Stimulated activated CD8-positive, alpha-beta memory T cell treated with anti-CD3 and anti-CD28 coated beads, Interleukin-15, amount 100 ng/mL, for 24 hours (primary cell): ENCODE measurements at regions not wholly inside any gene's neighbourhood (a gene's known extent, or its start where the extent isn't known, plus 50 kb on each side); places are given as distances from the start of the nearest gene placed in this dataset.

ENCODE experiments used
- DNase-seq: peaks from one replicate; pipeline ENCODE4 v3.0.0-alpha.2; 2020; ENCODE audit warnings: low read depth

- no peak for DNase-seq
Measured at GRCh38 chr6:134495203-134495889, 177.4 kb upstream of the SGK1 start.

GRCh38 chr6:134493789-134494188 lies 175.9 kb upstream of the SGK1 start:
- no peak for DNase-seq

- no peak for DNase-seq
Measured at GRCh38 chr6:134491477-134491876, 173.6 kb upstream of the SGK1 start.

- DNase-seq = no peak
Measured at GRCh38 chr6:134482593-134483270, 164.8 kb upstream of the SGK1 start.

GRCh38 chr6:134481966-134482365 lies 164.1 kb upstream of the SGK1 start:
- no peak for DNase-seq

- DNase-seq = no peak
Measured at GRCh38 chr6:134480593-134480992, 162.7 kb upstream of the SGK1 start.

DNA sequence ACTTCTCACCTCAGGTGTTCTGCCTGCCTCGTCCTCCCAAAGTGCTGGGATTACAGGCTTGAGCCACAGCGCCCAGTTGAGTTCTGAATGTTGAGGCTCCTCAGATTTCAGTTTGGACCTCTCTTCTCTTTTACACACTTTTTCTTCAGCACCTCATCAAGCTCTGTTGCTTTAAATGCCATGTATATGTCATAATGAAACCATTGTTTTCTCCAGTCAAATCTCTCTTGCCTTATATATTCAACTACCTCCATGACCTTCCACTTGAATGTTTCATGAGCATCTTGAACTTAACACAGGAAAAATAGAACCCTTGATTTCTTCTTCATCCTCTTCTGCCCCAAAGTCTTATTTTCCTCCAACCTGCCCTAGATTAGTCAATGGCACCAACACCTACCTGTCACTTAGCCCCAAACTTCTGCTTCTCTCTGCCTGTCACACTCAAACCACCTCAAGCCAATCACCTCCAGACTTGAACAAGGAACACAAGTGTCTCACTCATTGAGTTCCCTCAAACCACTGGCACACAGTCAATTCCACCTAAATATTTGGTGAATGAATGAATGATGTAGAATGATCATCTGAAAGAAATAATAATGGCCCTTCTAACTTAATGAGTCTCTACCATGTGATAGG lies 161.0 kb upstream of the SGK1 start:
- no peak for DNase-seq

DNA sequence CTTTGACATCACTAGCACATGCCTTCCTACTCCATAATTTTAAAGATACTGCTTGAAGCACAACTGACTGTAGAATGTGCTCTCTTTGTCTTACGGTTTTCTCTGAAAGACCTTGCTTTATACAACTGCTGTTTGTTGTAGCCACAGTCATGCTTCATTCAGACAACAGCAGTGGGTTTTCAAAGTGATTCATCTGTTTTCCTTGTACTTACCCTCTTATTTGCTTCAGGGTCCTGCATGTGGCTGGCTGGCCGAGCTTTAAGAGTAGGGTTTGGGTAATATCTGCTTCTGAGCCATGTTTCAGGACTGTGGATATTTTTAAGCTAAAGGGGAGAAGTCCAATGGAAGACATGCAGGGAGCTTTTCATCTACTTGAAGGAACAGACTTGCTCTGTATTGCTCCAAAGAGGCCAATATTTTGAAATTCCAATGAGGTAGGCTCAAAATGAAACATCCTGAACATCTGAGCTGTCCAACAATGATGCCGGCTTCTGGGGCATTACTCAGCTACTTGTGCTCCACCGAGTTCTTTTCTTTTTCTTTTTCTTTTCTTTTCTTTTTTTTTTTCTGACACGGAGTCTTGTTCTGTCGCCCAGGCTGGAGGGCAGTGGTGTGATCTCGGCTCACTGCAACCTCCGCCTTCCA lies 160.2 kb upstream of the SGK1 start:
- no peak for DNase-seq

- no peak for DNase-seq
Measured at GRCh38 chr6:134474955-134475354, 157.0 kb upstream of the SGK1 start.

GRCh38 chr6:134472661-134473060 lies 154.7 kb upstream of the SGK1 start:
- no peak for DNase-seq

DNA sequence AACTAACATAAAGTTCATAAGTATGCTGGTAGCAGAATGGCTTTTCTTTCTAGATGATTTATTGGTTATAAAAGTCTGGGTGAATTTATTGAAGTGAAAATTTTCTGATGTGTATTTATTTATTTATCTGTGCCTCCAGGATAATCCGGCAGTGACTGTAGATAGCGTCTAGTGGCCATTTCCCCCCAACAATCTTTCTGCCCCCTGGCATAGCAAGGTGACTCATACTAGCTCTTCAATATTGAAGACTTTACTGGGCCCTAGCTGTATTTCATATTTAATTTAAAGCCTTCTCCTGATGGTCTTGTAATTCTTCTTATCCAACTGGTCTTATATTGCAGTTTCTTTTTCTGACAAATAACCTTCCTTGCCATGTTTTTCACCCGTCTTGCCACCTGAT lies 154.1 kb upstream of the SGK1 start:
- no peak for DNase-seq

- DNase-seq = no peak
Measured at GRCh38 chr6:134470457-134470975, 152.6 kb upstream of the SGK1 start.

DNA sequence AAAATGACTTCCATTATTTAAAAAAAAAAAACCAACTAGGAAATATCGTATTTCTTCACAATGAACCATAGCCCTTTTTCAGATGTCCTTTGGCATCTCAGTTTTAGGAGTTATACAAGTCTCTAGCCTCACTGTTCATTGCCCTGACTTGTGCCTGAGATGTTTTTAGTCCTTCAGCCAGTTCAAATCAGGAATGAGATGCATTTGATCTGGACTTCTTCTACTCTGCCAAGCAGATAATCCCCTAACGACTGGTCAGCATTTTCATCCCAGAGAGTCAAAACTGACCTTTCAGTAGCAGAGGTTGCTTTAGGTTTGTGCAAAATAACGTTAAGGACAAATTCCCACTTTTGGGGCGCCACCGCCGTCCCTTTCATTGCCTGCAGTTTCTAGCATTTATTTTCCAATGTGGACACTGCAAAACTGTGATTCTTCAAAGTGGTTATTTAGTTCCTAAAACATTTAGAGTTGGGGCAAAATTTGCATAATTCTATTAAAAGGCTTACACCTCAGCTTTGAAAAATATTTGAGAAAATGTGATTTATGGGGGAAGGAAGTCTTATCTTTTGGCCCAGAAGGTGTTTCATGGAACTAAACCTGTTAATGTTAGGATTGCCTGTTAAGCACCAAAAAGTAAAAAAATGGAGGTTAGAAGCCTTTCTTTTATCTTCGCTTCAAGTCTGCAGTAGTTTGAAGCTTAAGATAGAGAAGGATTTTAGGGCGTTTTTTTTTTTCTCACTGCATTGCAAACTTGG lies 152.0 kb upstream of the SGK1 start:
- no peak for DNase-seq

- DNase-seq = no peak
Measured at GRCh38 chr6:134468633-134469032, 150.7 kb upstream of the SGK1 start.

DNA sequence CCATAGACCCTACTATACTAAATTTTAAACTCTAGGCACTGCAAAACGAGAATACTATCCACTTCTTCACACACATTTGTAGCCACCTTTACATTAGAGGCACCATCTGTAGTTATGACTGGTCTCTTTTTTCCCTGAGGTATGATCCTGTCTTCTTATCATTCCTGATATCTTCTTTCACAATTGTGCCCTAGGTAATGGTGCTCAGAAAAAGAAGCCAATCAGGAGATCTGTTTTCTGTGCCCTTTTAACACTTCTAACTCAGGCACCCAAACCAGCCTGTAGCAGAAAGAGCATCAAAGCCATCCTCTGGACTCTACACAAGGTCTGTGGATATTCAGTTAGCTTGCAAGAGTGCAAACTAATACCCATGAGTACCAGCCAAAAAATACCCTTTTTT lies 149.7 kb upstream of the SGK1 start:
- no peak for DNase-seq

DNA sequence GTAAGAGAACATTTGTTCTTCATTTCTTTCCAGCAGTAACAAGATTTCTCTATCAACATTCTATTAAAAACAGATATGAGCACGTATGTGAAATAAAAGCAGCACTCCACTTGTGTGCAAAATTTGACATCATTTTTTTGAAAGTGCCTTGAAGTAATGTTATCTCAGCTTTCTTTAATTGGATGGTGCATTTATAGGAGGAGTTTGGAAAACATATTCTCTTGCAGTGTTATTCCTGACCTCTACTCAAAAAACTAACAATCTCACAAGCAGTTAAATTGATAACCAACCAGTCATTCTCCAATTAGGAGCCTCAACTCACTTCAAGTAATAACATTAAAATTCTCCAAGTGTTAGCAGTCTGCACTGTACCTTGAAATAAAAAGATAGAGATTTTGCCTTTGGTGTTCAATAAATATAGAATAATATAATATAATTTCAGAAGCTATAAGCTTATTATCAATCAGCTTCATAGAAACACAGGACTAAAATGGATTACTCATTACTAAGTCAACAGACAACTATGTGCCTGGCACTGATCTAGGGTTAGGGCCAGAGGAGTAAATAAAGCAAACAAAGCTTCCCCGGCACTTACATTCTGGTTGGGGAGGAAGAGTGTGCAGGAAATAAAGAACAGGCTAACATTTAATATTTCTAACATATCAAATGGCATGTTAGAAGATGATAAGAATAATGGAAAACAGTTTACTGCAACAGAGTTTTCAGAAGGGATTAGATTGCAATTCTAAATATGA lies 149.0 kb upstream of the SGK1 start:
- DNase-seq = no peak

GRCh38 chr6:134464690-134465411 lies 146.9 kb upstream of the SGK1 start:
- DNase-seq = no peak

- no peak for DNase-seq
Measured at GRCh38 chr6:134458857-134459657, 141.1 kb upstream of the SGK1 start.

GRCh38 chr6:134457941-134458340 lies 140.0 kb upstream of the SGK1 start:
- no peak for DNase-seq

- no peak for DNase-seq
Measured at GRCh38 chr6:134456226-134456625, 138.3 kb upstream of the SGK1 start.
